ENCODE measurements at regions not wholly inside any gene's neighbourhood (a gene's known extent, or its start where the extent isn't known, plus 50 kb on each side); places are given as distances from the start of the nearest gene placed in this dataset.

DNA sequence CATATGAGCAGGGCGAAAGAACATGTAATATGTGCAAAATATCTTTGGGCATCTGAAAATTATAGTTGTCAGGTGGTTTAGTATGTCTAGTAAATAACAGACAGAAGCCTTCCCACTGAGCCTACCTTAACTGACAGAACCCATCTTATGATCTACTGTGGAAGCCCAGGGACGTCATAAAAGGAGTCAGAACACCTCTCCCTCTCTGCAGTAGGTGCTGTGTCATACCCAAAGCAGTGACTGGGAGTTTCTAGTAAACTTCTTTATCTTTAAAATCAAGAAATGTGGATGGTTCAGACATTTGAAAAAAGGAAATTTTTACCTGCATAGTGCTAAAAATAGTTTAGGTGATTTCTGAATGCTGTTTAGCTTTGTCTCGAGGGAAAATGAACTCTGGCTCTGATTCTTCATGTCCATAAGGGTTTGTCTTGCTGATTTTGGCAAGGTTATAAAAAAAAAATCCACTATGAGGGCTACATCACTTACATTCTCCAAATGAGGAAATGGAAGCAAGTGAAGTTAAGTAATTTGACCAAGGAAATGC, 104.0 kb downstream of the NUDT12 start:
- DNase-seq, result no peak

DNA sequence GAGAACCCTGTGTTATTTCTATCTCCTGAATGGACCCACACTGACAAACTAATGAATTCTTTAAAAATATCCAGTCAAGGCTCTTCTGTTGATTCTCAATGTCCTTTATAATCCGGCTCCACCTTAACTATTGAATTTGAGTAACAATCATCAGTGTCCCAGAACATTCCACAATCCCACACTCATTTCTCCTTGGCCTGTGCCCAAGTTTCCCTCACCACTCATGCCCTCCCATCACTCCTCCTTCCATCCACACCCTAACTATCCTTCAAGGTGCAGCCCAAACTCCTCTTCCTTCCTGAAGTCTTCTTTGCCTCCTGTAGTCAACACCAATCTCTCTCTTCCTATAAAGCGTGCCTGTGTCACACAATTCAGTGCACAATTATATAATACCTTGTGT, 106.1 kb downstream of the NUDT12 start:
- DNase-seq, result no peak

DNA sequence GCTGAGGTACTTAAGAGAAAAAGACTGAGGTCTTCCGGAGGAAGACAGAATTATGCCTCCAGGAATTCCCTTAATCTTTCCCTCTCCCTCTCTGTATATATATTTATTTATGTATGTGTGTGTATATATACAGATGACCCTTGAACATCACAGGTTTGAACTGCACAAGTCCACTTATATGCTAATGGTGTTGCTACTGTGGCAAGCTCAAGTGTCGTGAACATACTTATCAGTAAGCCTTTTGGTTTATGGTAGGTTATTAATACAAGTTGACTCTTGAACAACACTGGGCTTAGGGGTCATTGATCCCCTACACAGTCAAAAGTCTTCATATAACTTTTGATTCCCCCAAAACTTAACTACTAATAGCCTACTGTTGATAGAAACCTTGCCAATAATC, 106.8 kb downstream of the NUDT12 start:
- no peak for DNase-seq

- no peak for DNase-seq
These were observed 107.8 kb downstream of the NUDT12 start for GRCh38 chr5:103454770-103455169.

DNA sequence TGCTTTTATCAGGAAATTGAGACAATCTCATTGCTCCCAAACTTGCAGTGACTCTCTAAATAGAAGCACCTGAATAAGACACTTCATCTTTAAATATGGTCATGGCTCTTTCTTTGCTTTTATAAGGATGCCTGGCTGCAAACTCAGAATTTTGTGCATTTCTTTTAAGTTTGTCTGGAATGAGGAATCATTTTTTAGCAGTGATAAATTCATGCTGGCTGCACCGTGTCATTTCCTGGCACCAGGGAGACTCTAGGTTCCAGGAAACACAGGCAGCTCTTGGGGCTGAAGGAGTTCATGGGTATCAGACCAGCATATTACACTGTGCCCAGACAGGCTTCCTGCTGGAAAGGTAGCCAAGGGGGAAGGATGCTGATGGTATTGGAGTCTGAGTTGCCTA, 109.9 kb downstream of the NUDT12 start:
- DNase-seq, result no peak

- no peak for DNase-seq
These were observed 110.5 kb downstream of the NUDT12 start for GRCh38 chr5:103452089-103452488.

GRCh38 chr5:103451261-103451660, 111.3 kb downstream of the NUDT12 start:
- no peak for DNase-seq

GRCh38 chr5:103450333-103451061, 112.1 kb downstream of the NUDT12 start:
- no peak for DNase-seq

DNA sequence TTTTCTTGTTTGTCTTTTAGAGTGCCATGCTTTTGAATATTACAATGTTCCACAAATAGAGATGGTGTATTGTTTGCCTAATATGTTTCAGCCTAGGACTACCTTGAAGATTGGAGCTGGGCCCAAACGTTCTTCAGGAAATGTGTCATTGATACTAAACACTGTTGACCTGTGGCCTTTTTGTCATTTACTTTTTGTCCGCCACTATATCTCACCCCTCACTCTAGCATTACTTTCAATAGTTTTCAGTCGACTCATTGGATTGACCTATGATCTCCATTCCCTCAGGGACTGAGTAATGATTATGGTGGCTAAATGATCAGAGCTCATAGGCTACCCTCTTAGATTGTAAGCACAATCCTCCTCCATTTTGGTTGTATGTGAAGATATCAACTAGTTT, 115.8 kb downstream of the NUDT12 start:
- no peak for DNase-seq

DNA sequence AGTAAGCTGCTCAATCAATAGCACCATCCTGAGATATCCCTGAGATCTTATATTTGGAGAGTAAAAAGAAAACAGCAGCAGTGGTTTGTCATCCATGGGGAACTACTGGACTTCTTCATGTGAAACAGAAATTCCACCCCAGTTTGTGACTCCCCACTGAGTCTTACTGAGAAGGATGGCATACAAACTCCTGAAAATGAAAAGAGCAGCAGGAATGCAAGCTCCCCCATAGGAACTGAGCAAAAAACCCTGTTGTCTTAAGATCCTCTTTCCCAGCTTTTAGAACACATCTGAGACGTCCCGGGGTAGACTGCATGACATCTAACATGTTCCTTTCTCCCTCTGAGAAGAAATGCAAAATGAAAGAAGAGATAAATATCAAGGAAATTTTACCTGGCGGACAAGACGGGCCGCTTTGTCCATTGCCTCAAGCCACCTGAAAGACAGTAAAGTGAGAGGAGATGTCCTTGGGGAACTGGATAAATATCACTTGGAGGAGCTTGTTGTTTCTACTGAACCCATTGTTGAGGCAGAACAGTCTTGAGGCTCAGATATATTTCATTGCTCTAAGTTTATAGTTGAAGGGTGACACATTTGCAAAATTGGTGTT, 117.1 kb downstream of the NUDT12 start:
- no peak for DNase-seq

- DNase-seq, result no peak
These were observed 118.1 kb downstream of the NUDT12 start for GRCh38 chr5:103444333-103445038.

- DNase-seq, result no peak
These were observed 119.8 kb downstream of the NUDT12 start for GRCh38 chr5:103442750-103443149.

DNA sequence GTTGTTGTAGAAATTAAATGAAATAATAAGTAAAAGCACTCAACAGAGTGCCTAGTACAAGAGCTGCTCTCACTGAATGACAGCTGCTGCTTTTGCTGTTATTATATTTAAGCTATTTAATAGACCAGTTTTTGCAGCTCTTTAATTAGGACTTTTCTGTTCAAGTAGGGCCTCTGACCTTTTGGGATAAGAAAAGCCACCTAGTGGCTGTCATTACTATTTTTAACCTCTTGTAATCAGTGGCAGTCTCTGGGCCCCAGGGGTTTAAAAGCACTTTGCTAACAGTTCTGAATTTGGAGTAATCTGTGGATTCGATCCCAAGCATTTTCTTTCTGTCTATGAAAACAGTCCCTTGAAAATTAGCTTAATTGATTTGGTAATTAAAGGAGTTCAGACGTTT, 121.1 kb downstream of the NUDT12 start:
- no peak for DNase-seq

DNA sequence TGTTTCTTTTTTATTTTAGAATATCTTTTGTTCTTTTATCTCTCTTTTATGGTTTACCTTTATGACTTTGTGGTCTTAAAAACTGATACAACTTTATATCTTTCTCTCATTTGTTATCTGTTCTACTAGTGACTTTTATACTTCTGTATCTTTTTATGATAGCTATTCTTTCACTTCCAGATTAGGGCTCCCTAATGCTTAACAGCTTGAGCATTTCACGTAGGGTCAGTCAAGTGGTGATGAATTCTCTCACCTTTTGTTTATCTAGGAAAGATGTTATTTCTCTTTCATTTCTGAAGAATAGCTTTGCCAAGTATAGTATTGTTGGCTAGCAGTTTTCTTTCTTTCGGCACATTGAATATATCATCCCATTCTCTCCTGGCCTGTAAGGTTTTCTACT, 123.6 kb downstream of the NUDT12 start:
- no peak for DNase-seq

- no peak for DNase-seq
These were observed 125.9 kb downstream of the NUDT12 start for GRCh38 chr5:103436656-103437055.

DNA sequence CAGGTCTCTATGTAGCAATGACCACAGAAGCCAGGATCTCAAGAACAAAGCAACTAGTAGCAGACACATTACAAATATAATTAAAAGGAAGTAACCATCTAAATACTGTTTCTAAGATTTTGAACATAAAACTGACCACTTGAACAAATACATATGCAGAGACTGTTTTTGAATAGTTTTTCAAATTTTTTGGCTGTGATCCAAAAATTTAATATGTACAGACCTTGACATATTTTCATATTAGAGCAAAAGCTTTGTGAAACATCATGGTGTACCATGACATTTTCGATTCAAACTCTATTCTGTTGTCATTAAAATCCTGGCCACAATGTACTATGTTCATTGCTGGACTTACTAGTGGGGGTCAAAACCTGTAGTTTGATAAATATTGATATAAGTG, 126.5 kb downstream of the NUDT12 start:
- DNase-seq, result no peak

DNA sequence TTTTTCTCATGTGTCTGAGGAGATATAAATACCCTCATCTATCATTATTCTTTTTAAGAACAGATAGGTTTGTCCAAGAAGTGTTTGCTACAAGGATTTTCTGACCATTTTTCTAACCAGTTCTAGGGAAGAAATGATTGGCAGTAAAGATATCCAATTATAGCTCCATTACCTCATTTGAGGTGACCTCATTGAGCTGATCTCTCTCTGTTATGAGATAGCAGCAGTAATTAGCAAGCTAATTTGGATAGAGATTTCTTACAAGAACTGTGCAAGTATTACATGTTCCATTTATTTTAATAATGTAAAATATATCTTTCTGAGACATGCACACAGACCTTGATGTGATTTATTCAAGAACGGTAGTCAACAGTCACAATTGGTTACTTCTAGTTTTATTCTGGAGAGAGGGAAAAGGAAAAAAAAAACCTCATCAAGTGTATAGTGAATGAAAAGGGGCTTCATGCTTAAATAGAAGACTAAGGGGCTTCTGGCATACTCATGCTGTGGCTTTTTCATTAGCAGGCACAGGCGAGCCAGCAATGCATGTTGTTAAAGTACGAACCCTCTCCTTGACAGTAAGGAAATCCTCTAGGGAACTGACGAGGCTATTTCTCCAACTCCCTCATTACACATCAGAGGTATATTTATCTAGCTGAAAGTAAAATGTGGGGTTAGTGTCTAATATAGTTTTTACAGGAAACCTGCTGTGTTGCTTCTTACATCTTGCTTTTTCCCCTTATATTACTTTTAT, 127.3 kb downstream of the NUDT12 start:
- no peak for DNase-seq

DNA sequence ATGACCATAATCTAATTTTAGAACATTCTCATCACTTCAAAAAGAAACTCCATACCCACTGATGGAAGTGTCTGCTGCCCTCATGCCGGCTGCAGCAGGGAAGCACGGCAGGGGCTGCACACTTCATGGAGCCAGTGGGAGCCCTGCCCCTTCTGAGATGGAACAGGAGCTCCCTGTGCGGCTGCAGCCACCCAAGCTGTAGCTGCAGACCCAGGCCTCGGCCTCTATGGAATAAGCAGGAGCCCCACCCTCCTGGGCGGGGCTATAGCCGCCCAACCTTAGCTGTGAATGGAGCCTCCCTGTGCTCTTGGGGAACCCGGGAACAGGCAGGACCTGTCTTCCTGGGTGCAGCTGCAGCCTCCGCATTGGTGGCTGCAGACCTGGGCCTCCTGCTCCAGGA, 128.5 kb downstream of the NUDT12 start:
- no peak for DNase-seq

DNA sequence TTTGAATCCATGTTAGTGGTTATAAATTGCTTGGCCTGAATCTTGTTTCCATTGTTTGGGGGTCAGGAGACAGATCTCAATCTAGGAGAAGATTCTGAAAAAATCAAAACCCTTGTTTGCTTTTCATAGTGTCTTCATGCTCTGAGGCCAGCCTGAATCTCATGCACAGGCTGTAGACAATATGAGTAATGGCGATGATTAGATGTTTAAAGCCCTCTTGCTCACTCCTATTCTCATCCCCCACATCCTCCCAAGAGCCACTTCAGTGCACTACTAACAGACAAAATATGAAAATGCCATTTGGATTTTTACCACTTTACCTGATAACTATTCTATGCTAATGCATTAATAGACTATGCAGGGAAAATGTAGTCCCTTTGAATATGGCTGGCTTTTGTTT, 129.4 kb downstream of the NUDT12 start:
- DNase-seq, result no peak

- DNase-seq, result no peak
These were observed 133.7 kb downstream of the NUDT12 start for GRCh38 chr5:103428923-103429322.

- no peak for DNase-seq
These were observed 134.1 kb downstream of the NUDT12 start for GRCh38 chr5:103428411-103428871.

- DNase-seq, result no peak
These were observed 135.3 kb downstream of the NUDT12 start for GRCh38 chr5:103427326-103427725.

Measured in CD4-positive, alpha-beta T cell treated with Interleukin-17A for 1 hour (primary cell).